CD14-positive monocyte (primary cell): ENCODE measurements at regions not wholly inside any gene's neighbourhood (a gene's known extent, or its start where the extent isn't known, plus 50 kb on each side); places are given as distances from the start of the nearest gene placed in this dataset.

Experiments used
- DNase-seq, 3 donors: peaks; one replicate each; pipeline ENCODE4 v3.0.0-alpha.2; 2011 to 2022
- H2AFZ ChIP-seq: 2 replicates; pipeline ENCODE4 v1.6.0; 2012; ENCODE audit warnings: mild to moderate bottlenecking, low read depth, low read length, inconsistent platforms; ENCODE audit not compliant: insufficient read depth, poor library complexity, severe bottlenecking
- H3K27ac ChIP-seq, 2 donors: 1 replicate in 1 of 2; 2 replicates in 1 of 2; pipeline ENCODE4 v1.5.1; 2012 to 2013; ENCODE audit warnings: low read length in 2 of 2, control low read depth in 1 of 2, inconsistent platforms in 1 of 2, low read depth in 1 of 2, mild to moderate bottlenecking in 1 of 2
- H3K27me3 ChIP-seq, 2 donors: one replicate each; pipeline versions ENCODE4 v1.6.0 to v1.6.1; 2011 to 2013; ENCODE audit warnings: low read length in 2 of 2; ENCODE audit not compliant: control insufficient read depth in 2 of 2, insufficient read depth in 2 of 2
- H3K36me3 ChIP-seq, 2 donors: replicated peaks in 1 of 2; 1 replicate in 1 of 2; 2 replicates in 1 of 2; pipeline versions ENCODE4 v1.5.1 to v1.6.1; 2012 to 2013; ENCODE audit warnings: low read length in 2 of 2, control low read depth in 1 of 2, inconsistent platforms in 1 of 2, mild to moderate bottlenecking in 1 of 2; ENCODE audit not compliant: insufficient read depth in 2 of 2, control insufficient read depth in 1 of 2
- H3K4me1 ChIP-seq, 2 donors: 1 replicate in 1 of 2; 2 replicates in 1 of 2; pipeline versions ENCODE4 v1.5.1 to v1.6.1; 2012 to 2013; ENCODE audit warnings: low read length in 2 of 2, control low read depth in 1 of 2, inconsistent platforms in 1 of 2, mild to moderate bottlenecking in 1 of 2, moderate library complexity in 1 of 2; ENCODE audit not compliant: insufficient read depth in 2 of 2, control insufficient read depth in 1 of 2
- H3K4me2 ChIP-seq: replicated peaks from 2 replicates; pipeline ENCODE3; 2012; ENCODE audit warnings: low read length, moderate library complexity, mild to moderate bottlenecking; ENCODE audit not compliant: poor library complexity, severe bottlenecking; ENCODE audit errors: extremely low read depth
- H3K4me3 ChIP-seq, 3 experiments: fragments of 200-600 bp in 1 of 3; sonication (generic) in 1 of 3; replicated peaks in 1 of 3; 1 replicate in 2 of 3; 2 replicates in 1 of 3; pipeline ENCODE4 v1.5.1; 2011 to 2013; ENCODE audit warnings: low read length in 3 of 3, mild to moderate bottlenecking in 3 of 3, control low read depth in 2 of 3, low read depth in 2 of 3, inconsistent platforms in 1 of 3, moderate library complexity in 1 of 3
- H3K79me2 ChIP-seq: 2 replicates; pipeline ENCODE4 v1.6.0; 2012; ENCODE audit warnings: mild to moderate bottlenecking, control low read depth, inconsistent platforms, low read length, moderate library complexity; ENCODE audit not compliant: insufficient read depth
- H3K9ac ChIP-seq: 2 replicates; pipeline ENCODE4 v1.6.0; 2017; ENCODE audit warnings: low read length, mild to moderate bottlenecking; ENCODE audit not compliant: insufficient read depth, poor library complexity, severe bottlenecking
- H3K9me3 ChIP-seq, 2 donors: replicated peaks in 1 of 2; 1 replicate in 1 of 2; 2 replicates in 1 of 2; pipeline versions ENCODE4 v1.5.1 to v1.6.1; 2012 to 2013; ENCODE audit warnings: low read length in 2 of 2, control low read depth in 1 of 2; ENCODE audit not compliant: control insufficient read depth in 1 of 2, insufficient read depth in 1 of 2
- H4K20me1 ChIP-seq: 2 replicates; pipeline ENCODE4 v1.6.0; 2012; ENCODE audit warnings: mild to moderate bottlenecking, low read length, control low read depth, moderate library complexity; ENCODE audit not compliant: insufficient read depth
- H3K27ac Mint-ChIP-seq, 7 donors: one replicate each; pipeline ENCODE4 v1.8.0; 2020; ENCODE audit warnings: mild to moderate bottlenecking in 7 of 7, mixed read lengths in 7 of 7, moderate library complexity in 6 of 7, inconsistent platforms in 2 of 7
- H3K27me3 Mint-ChIP-seq, 3 donors: one replicate each; pipeline ENCODE4 v1.8.0; 2021 to 2022; ENCODE audit warnings: low read depth in 3 of 3, mild to moderate bottlenecking in 3 of 3, mixed read lengths in 3 of 3, moderate library complexity in 3 of 3, inconsistent platforms in 1 of 3
- H3K36me3 Mint-ChIP-seq, 2 donors: one replicate each; pipeline ENCODE4 v1.8.0; 2020; ENCODE audit warnings: mixed read lengths in 2 of 2, inconsistent platforms in 1 of 2, mild to moderate bottlenecking in 1 of 2
- H3K4me1 Mint-ChIP-seq: one replicate; pipeline ENCODE4 v1.8.0; 2020; ENCODE audit warnings: mild to moderate bottlenecking, mixed read lengths
- H3K4me3 Mint-ChIP-seq, 2 donors: one replicate each; pipeline ENCODE4 v1.8.0; 2020; ENCODE audit warnings: mild to moderate bottlenecking in 2 of 2, mixed read lengths in 2 of 2, moderate library complexity in 1 of 2
- H3K9me3 Mint-ChIP-seq, 7 donors: one replicate each; pipeline ENCODE4 v1.8.0; 2020 to 2022; ENCODE audit warnings: mixed read lengths in 7 of 7, mild to moderate bottlenecking in 6 of 7, moderate library complexity in 6 of 7, inconsistent platforms in 2 of 7
- CTCF ChIP-seq: fragments of 200-600 bp; IDR thresholded peaks from one replicate; pipeline ENCODE4 v1.8.0; 2022; ENCODE audit warnings: antibody characterized with exemption, mild to moderate bottlenecking
- WGBS: methylation state at CpG from one replicate; pipeline ENCODE4 v1.1.5; 2013; ENCODE audit warnings: missing lambda C conversion rate; ENCODE audit not compliant: insufficient coverage; 5-methylcytosine and 5-hydroxymethylcytosine counted together
- intact Hi-C, 2 donors: fragments of 100-400 bp; cut with micrococcal nuclease; formaldehyde crosslinking; loops; one replicate each; pipeline versions ENCODE4 v1.15.0 to v1.15.1; 2023

- no peaks in the 10 kb centered on the region for H3K36me3 Mint-ChIP-seq
- H3K4me1 ChIP-seq: no peaks in the 10 kb centered on the region
- H3K4me3 ChIP-seq: no peak overlapping the region
- H3K27me3 Mint-ChIP-seq: peaks cover 0 to 2% (median 0%) of the 10 kb centered on the region in 3 donors
- H3K9ac ChIP-seq: no peak overlapping the region
- H2AFZ ChIP-seq: no peak overlapping the region
- H3K27ac Mint-ChIP-seq: no peak overlapping the region
- H4K20me1 ChIP-seq: no peaks in the 10 kb centered on the region
- DNase-seq: no peak
- H3K4me1 Mint-ChIP-seq: no peaks in the 10 kb centered on the region
- no peak overlapping the region for H3K27ac ChIP-seq
- H3K4me3 Mint-ChIP-seq: no peak overlapping the region
- no peaks in the 10 kb centered on the region for H3K36me3 ChIP-seq
- TF ChIP-seq CTCF: no peak
- no peaks in the 10 kb centered on the region for H3K27me3 ChIP-seq
- intact Hi-C loops: no loop called here
- H3K79me2 ChIP-seq: no peaks in the 10 kb centered on the region
- peaks cover 0 to 5% of the 10 kb centered on the region in 2 donors for H3K9me3 ChIP-seq
- H3K9me3 Mint-ChIP-seq: peaks cover 0 to 5% (median 2%) of the 10 kb centered on the region in 7 donors
- H3K4me2 ChIP-seq: no peak overlapping the region
Observed at GRCh38 chr1:191992118-191992517, 166.1 kb upstream of the RGS18 start.

- no peak overlapping the region for H3K27ac ChIP-seq
- Mint-ChIP-seq H3K4me1 (no peaks in the 10 kb centered on the region), H3K9me3 (peaks cover 0 to 2% (median 0%) of the 10 kb centered on the region in 7 donors), H3K27ac (no peak overlapping the region), H3K27me3 (peaks cover 0 to 2% (median 0%) of the 10 kb centered on the region in 3 donors), H3K36me3 (no peaks in the 10 kb centered on the region), H3K4me3 (no peak overlapping the region)
- no peaks in the 10 kb centered on the region for H3K4me1 ChIP-seq
- no peaks in the 10 kb centered on the region for H4K20me1 ChIP-seq
- DNase-seq: peak in 2 of 3 donors; percentile 3 to 18
- H3K9ac ChIP-seq: no peak overlapping the region
- H3K4me2 ChIP-seq: no peak overlapping the region
- H3K27me3 ChIP-seq: no peaks in the 10 kb centered on the region
- no peaks in the 10 kb centered on the region for H3K36me3 ChIP-seq
- no peak overlapping the region for H2AFZ ChIP-seq
- no peaks in the 10 kb centered on the region for H3K79me2 ChIP-seq
- H3K9me3 ChIP-seq: no peaks in the 10 kb centered on the region
- no peak overlapping the region for H3K4me3 ChIP-seq
- intact Hi-C loops: no loop called here
- TF ChIP-seq CTCF: peak; percentile 29
- WGBS: no CpG with 5 or more reads among the region's 2 CpGs
Observed at GRCh38 chr1:191993549-191993948, 164.7 kb upstream of the RGS18 start.
